Suprapubic skin (tissue), 4 donors: ENCODE measurements at regions not wholly inside any gene's neighbourhood (a gene's known extent, or its start where the extent isn't known, plus 50 kb on each side); places are given as distances from the start of the nearest gene placed in this dataset.

Source experiments
- CTCF ChIP-seq, 2 donors: fragments of 200-600 bp in 1 of 2; fragments of 450-650 bp in 1 of 2; sonication (generic) in 1 of 2; IDR thresholded peaks; one replicate each; pipeline ENCODE4 v1.5.1; 2016 to 2019; ENCODE audit warnings: antibody characterized with exemption in 2 of 2, mild to moderate bottlenecking in 1 of 2, moderate library complexity in 1 of 2
- POLR2A ChIP-seq, 2 donors: fragments of 450-650 bp; IDR thresholded peaks; one replicate each; pipeline ENCODE4 v1.6.1; 2017; ENCODE audit warnings: antibody characterized with exemption in 2 of 2, mild to moderate bottlenecking in 2 of 2, moderate library complexity in 2 of 2
- POLR2AphosphoS5 ChIP-seq, 3 donors: sonication (generic); formaldehyde crosslinking; IDR thresholded peaks; one replicate each; pipeline ENCODE4 v1.6.1; 2017; ENCODE audit warnings: antibody characterized with exemption in 3 of 3

GRCh38 chr2:41697389-41697788, 350.4 kb upstream of the PKDCC start:
- no peak for TF ChIP-seq CTCF (IDR thresholded peaks at IDR 0.05)
- no peak for TF ChIP-seq POLR2AphosphoS5 (IDR thresholded peaks at IDR 0.05)
- no peak for TF ChIP-seq POLR2A (IDR thresholded peaks at IDR 0.05)
